K562 (cell line): ENCODE measurements at regions not wholly inside any gene's neighbourhood (a gene's known extent, or its start where the extent isn't known, plus 50 kb on each side); places are given as distances from the start of the nearest gene placed in this dataset.

ENCODE experiments used
- ATAC-seq: fragments of 200-7000 bp; cut with Tn5 transposase; 3 replicates; pipeline ENCODE4 v1.9.1; 2020; ENCODE audit warnings: moderate library complexity
- BruUV-seq: library from RNA; stranded (reverse); fragments of 400-500 nt; replicated peaks from 2 replicates; lab custom pipeline; 2021; lab: Mats Ljungman, UMichigan
- CTCF ChIA-PET: fragments of 300-600 bp; formaldehyde crosslinking; extraction: SDS; loops from one replicate; lab custom pipeline; 2021; ENCODE audit warnings: low intra/inter-chr PET ratio; lab: Yijun Ruan, JAX
- POLR2A ChIA-PET: fragments of 300-600, 350-650 bp; sonication (Branson Sonifier 250); formaldehyde crosslinking; extraction: SDS; loops from one replicate; lab custom pipeline; 2021; ENCODE audit warnings: antibody characterized with exemption, inconsistent platforms; lab: Yijun Ruan, JAX
- DNase-seq, 4 experiments: peaks; one replicate each; pipeline versions ENCODE4 v3.0.0 to v3.0.0-alpha.2; 2011 to 2018; ENCODE audit warnings: low spot score in 3 of 4, mixed read lengths in 3 of 4; ENCODE audit errors: extremely low read depth in 1 of 4
- FAIRE-seq: peaks from 2 replicates; lab custom pipeline; 2011; peaks lifted over from hg19 to GRCh38; lab: Jason Lieb, UNC
- H2AFZ ChIP-seq: 2 replicates; pipeline ENCODE4 v1.6.0; 2011; ENCODE audit warnings: low read depth, low read length, control low read depth, inconsistent platforms
- H3K27ac ChIP-seq: fragments of 200-600 bp; 3 replicates; pipeline ENCODE4 v1.8.0; 2011; ENCODE audit warnings: low read depth, mild to moderate bottlenecking, control low read depth, inconsistent platforms, low read length, moderate library complexity, mixed read lengths; ENCODE audit errors: extremely low read depth
- H3K27me3 ChIP-seq, 2 experiments: fragments of 300-600 bp in 1 of 2; 2 replicates in 1 of 2; 3 replicates in 1 of 2; pipeline versions ENCODE4 v1.6.0 to v1.8.0; 2011; ENCODE audit warnings: inconsistent platforms in 2 of 2, low read length in 2 of 2, mild to moderate bottlenecking in 1 of 2, mixed read lengths in 1 of 2, moderate library complexity in 1 of 2; ENCODE audit not compliant: control insufficient read depth in 2 of 2, insufficient read depth in 2 of 2
- H3K36me3 ChIP-seq: fragments of 300-600 bp; 3 replicates; pipeline ENCODE4 v1.8.0; 2011; ENCODE audit warnings: mild to moderate bottlenecking, low read length, inconsistent platforms; ENCODE audit not compliant: control insufficient read depth, insufficient read depth
- H3K4me1 ChIP-seq, 2 experiments: fragments of 200-600 bp in 1 of 2; replicated peaks in 1 of 2; 2 replicates in 1 of 2; 3 replicates in 1 of 2; pipeline versions ENCODE4 v1.5.1 to v1.8.0; 2011; ENCODE audit warnings: inconsistent platforms in 2 of 2, low read length in 2 of 2, mild to moderate bottlenecking in 1 of 2, mixed read lengths in 1 of 2, moderate library complexity in 1 of 2; ENCODE audit not compliant: control insufficient read depth in 2 of 2, insufficient read depth in 2 of 2
- H3K4me2 ChIP-seq: 2 replicates; pipeline ENCODE4 v1.6.1; 2011; ENCODE audit warnings: low read length, control low read depth, inconsistent platforms, mixed read lengths; ENCODE audit not compliant: insufficient read depth
- H3K4me3 ChIP-seq: fragments of 200-600 bp; sonication (generic), shearing (Covaris generic); 2 replicates; pipeline ENCODE4 v1.5.1; 2016; ENCODE audit warnings: control low read depth, inconsistent platforms
- H3K79me2 ChIP-seq: fragments of 200-600 bp; 3 replicates; pipeline ENCODE4 v1.8.0; 2011; ENCODE audit warnings: low read length, inconsistent platforms; ENCODE audit not compliant: control insufficient read depth, insufficient read depth
- H3K9ac ChIP-seq, 2 experiments: 2 replicates each; pipeline versions ENCODE4 v1.6.0 to v1.6.1; 2011; ENCODE audit warnings: low read depth in 2 of 2, low read length in 2 of 2, control low read depth in 1 of 2, inconsistent platforms in 1 of 2, mild to moderate bottlenecking in 1 of 2, mixed read lengths in 1 of 2; ENCODE audit not compliant: insufficient read depth in 1 of 2
- H3K9me1 ChIP-seq: one replicate; pipeline ENCODE4 v1.6.0; 2011; ENCODE audit warnings: inconsistent platforms, mild to moderate bottlenecking, low read length, moderate library complexity; ENCODE audit not compliant: control insufficient read depth, insufficient read depth
- H3K9me3 ChIP-seq: replicated peaks from 2 replicates; pipeline ENCODE4 v1.5.1; 2011; ENCODE audit warnings: low read depth, low read length, inconsistent platforms; ENCODE audit not compliant: control insufficient read depth, insufficient read depth
- H4K20me1 ChIP-seq: replicated peaks from 2 replicates; pipeline ENCODE4 v1.6.1; 2011; ENCODE audit warnings: low read length, inconsistent platforms, mixed read lengths; ENCODE audit not compliant: control insufficient read depth, insufficient read depth
- NEUROD1 ChIP-seq: fragments of 150-350 bp; IDR thresholded peaks from 2 replicates; pipeline ENCODE4 v1.6.1; 2014; ENCODE audit warnings: borderline replicate concordance, low read length, low read depth; ENCODE audit not compliant: partially characterized antibody
- PTRF ChIP-seq: fragments of 450-650 bp; IDR thresholded peaks from 2 replicates; pipeline ENCODE4 v1.6.1; 2016; ENCODE audit warnings: mild to moderate bottlenecking, missing genetic modification characterization, missing compliant biosample characterization
- RAD51 ChIP-seq: fragments of 450-650 bp; IDR thresholded peaks from 2 replicates; pipeline ENCODE4 v1.7.1; 2016; ENCODE audit warnings: low read depth, mild to moderate bottlenecking, borderline replicate concordance
- WGBS: fragments of 100-300 bp; shearing (Covaris generic); methylation state at CpG from one replicate; pipeline ENCODE4 v1.1.6; 2016; ENCODE audit warnings: low coverage, mixed read lengths; ENCODE audit not compliant: insufficient coverage; ENCODE audit errors: missing lambda C conversion rate; 5-methylcytosine and 5-hydroxymethylcytosine counted together
- in situ Hi-C: fragments of 300-500 bp; cut with MboI; formaldehyde crosslinking; loops from 4 replicates; pipeline ENCODE4 v1.15.0; 2018; ENCODE audit warnings: inconsistent platforms, mixed read lengths
- intact Hi-C: fragments of 100-400 bp; cut with micrococcal nuclease; formaldehyde crosslinking; loops from 2 replicates; pipeline ENCODE4 v1.14.2; 2022
- TF ChIP-seq, protein P1 (sequence below): fragments of 450-650 bp; formaldehyde crosslinking; IDR thresholded peaks from 2 replicates; pipeline ENCODE4 v1.4.0; 2020; ENCODE audit warnings: mild to moderate bottlenecking, mixed read lengths
- TF ChIP-seq, protein P2 (sequence below): sonication (generic); formaldehyde crosslinking; IDR thresholded peaks from 2 replicates; pipeline ENCODE4 v1.8.1; 2023; ENCODE audit warnings: mild to moderate bottlenecking, missing genetic modification reagents
- TF ChIP-seq, protein P3 (sequence below): sonication (generic); formaldehyde crosslinking; IDR thresholded peaks from 2 replicates; pipeline ENCODE4 v1.5.0; 2020; ENCODE audit warnings: missing genetic modification reagents
- TF ChIP-seq, protein P4 (sequence below): fragments of 150-350 bp; conservative IDR thresholded peaks from 2 replicates; pipeline ENCODE4 v1.6.1; 2014; ENCODE audit warnings: low read length

DNA sequence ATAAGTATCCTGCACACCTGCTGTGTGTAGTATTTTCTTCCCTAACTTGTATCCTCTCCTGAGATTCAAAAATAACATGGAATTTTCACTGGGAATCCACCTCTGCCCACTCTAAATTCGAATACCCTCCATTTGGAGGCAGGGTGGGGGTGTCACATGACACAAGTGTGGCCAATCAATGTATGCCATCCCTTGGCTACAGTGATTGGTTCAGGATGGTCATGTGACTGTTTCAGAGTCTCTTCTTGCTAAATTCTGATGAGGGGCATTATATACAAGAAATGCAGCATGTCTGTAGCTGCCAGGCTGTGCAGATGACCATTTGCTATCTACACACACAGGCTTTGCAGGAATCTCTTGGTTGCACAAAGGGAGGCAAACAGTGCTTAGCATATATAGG is 86.8 kb upstream of the TMEM132C start:
- no peak overlapping the region for H3K27ac ChIP-seq
- CTCF ChIA-PET = no interaction called here
- no peak overlapping the region for H2AFZ ChIP-seq
- H3K79me2 ChIP-seq = no peaks in the 10 kb centered on the region
- no peak for FAIRE-seq
- H3K9ac ChIP-seq = no peak overlapping the region
- TF ChIP-seq RAD51 = peak; percentile 55; the same call in 1 of the 2 replicates
- TF ChIP-seq, protein P1, sequence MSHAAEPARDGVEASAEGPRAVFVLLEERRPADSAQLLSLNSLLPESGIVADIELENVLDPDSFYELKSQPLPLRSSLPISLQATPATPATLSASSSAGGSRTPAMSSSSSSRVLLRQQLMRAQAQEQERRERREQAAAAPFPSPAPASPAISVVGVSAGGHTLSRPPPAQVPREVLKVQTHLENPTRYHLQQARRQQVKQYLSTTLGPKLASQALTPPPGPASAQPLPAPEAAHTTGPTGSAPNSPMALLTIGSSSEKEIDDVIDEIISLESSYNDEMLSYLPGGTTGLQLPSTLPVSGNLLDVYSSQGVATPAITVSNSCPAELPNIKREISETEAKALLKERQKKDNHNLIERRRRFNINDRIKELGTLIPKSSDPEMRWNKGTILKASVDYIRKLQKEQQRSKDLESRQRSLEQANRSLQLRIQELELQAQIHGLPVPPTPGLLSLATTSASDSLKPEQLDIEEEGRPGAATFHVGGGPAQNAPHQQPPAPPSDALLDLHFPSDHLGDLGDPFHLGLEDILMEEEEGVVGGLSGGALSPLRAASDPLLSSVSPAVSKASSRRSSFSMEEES = peak; percentile 79
- TF ChIP-seq, protein P2, sequence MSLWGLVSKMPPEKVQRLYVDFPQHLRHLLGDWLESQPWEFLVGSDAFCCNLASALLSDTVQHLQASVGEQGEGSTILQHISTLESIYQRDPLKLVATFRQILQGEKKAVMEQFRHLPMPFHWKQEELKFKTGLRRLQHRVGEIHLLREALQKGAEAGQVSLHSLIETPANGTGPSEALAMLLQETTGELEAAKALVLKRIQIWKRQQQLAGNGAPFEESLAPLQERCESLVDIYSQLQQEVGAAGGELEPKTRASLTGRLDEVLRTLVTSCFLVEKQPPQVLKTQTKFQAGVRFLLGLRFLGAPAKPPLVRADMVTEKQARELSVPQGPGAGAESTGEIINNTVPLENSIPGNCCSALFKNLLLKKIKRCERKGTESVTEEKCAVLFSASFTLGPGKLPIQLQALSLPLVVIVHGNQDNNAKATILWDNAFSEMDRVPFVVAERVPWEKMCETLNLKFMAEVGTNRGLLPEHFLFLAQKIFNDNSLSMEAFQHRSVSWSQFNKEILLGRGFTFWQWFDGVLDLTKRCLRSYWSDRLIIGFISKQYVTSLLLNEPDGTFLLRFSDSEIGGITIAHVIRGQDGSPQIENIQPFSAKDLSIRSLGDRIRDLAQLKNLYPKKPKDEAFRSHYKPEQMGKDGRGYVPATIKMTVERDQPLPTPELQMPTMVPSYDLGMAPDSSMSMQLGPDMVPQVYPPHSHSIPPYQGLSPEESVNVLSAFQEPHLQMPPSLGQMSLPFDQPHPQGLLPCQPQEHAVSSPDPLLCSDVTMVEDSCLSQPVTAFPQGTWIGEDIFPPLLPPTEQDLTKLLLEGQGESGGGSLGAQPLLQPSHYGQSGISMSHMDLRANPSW (CRISPR knock-in tag) = no peak
- TF ChIP-seq, protein P3, sequence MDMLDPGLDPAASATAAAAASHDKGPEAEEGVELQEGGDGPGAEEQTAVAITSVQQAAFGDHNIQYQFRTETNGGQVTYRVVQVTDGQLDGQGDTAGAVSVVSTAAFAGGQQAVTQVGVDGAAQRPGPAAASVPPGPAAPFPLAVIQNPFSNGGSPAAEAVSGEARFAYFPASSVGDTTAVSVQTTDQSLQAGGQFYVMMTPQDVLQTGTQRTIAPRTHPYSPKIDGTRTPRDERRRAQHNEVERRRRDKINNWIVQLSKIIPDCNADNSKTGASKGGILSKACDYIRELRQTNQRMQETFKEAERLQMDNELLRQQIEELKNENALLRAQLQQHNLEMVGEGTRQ = peak; percentile 53
- TF ChIP-seq, protein P4, sequence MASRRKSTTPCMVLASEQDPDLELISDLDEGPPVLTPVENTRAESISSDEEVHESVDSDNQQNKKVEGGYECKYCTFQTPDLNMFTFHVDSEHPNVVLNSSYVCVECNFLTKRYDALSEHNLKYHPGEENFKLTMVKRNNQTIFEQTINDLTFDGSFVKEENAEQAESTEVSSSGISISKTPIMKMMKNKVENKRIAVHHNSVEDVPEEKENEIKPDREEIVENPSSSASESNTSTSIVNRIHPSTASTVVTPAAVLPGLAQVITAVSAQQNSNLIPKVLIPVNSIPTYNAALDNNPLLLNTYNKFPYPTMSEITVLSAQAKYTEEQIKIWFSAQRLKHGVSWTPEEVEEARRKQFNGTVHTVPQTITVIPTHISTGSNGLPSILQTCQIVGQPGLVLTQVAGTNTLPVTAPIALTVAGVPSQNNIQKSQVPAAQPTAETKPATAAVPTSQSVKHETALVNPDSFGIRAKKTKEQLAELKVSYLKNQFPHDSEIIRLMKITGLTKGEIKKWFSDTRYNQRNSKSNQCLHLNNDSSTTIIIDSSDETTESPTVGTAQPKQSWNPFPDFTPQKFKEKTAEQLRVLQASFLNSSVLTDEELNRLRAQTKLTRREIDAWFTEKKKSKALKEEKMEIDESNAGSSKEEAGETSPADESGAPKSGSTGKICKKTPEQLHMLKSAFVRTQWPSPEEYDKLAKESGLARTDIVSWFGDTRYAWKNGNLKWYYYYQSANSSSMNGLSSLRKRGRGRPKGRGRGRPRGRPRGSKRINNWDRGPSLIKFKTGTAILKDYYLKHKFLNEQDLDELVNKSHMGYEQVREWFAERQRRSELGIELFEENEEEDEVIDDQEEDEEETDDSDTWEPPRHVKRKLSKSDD = no peak
- TF ChIP-seq PTRF (tag) = no peak
- no peak for TF ChIP-seq NEUROD1
- TF ChIP-seq, all 486 proteins: peak for 3
- POLR2A ChIA-PET = no interaction called here
- no peaks in the 10 kb centered on the region for H4K20me1 ChIP-seq
- no peaks in the 10 kb centered on the region for H3K9me3 ChIP-seq
- no peaks in the 10 kb centered on the region for H3K4me1 ChIP-seq
- intact Hi-C loops = no loop called here
- DNase-seq (peak in 1 of 4 experiments; percentile 11), ATAC-seq (no peak)
- H3K36me3 ChIP-seq = no peaks in the 10 kb centered on the region
- in situ Hi-C loops = no loop called here
- WGBS = 0% methylated on average over 1 of the region's 1 CpG
- no peaks in the 10 kb centered on the region for H3K9me1 ChIP-seq
- no peak overlapping the region for H3K4me3 ChIP-seq
- H3K27me3 ChIP-seq = no peaks in the 10 kb centered on the region
- no TSS peak for BruUV-seq
- no peak overlapping the region for H3K4me2 ChIP-seq
